HG02885 (cell line): ENCODE measurements at regions not wholly inside any gene's neighbourhood (a gene's known extent, or its start where the extent isn't known, plus 50 kb on each side); places are given as distances from the start of the nearest gene placed in this dataset.
"Not testable (repeated sequence)": the region's sequence is repeated elsewhere in the genome, so short reads cannot be mapped to it uniquely, and the experiment has no call there.

Source experiments
- ATAC-seq: cut with Tn5 transposase; IDR thresholded peaks from one replicate; pipeline ENCODE4 v1.9.1; 2021; ENCODE audit warnings: mild to moderate bottlenecking; ENCODE audit not compliant: unreplicated experiment, poor library complexity

DNA sequence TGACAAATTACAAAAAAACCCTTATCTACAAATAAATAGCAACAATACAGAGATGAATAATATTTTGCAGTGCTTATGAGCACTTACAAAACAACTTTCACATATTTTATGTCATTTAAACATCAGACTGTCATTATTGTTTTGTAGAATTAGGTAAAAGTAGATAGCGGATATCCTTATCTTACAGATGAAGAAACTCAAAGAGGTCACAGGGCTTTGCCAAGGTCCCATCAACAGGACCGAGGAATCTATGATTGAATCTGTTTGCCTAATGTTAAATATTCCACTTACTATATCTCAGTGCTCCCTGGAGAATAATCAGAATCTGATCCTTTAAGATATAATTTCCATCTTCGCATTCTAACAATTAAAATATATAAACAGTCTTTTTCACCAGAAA lies 119.0 kb downstream of the GASK1B start:
- ATAC-seq = no peak

DNA sequence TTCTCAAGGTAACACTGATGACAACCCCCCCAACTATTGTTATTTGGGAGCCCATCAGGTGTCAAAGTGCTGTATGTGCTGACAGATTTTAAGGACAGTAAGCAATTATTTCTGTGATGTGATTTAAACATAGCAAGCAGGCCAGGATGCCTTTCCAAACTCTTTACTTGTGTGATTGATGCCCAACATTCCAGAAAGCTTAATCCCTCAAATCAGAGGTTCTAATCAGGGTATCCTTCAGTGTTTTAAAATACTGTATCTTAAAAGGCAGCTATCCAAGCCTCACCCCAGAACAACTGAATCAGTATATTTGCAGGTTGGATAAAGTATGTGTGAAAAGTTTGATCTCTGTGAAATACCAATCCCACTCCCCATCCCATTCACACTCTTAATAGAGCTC lies 119.7 kb downstream of the GASK1B start:
- no peak for ATAC-seq

DNA sequence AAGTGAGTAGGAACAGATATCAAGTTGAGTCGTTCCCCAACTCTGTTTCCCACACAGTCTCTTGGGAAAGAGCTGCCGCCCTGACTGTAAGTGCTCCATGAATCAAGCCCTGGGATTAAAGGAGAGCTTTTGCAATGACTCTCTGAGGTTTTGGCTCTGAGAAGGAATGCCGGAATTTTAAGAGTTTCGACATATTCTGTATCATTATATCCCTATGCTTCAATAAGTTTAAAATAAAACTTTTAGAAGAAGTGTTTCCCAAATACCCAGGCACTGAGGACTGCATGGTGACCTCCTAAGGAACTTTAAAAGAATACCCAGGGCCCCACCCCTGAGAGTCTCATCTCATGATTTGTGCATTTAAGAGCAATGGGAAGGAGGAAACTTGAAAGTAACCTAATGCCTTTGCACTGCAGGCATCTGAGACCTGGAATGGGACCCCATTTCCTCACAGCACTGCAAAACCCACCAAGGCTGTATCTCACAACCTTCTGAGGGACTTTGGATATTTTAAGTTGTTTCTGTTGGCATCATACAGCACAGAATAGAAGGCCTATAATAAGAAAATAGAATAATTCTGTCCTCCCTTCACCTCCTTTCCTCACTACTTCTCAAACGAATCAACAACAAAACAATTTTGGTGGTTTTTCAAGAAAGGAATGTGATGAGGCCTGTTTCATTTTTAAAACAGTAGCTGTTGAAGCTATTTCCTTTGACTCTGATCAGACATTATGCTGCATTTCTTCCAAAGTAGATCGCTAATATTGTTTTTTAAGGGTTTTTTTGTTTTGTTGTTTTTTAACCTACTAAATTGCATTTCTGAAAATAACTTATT lies 121.2 kb downstream of the GASK1B start:
- no peak for ATAC-seq

DNA sequence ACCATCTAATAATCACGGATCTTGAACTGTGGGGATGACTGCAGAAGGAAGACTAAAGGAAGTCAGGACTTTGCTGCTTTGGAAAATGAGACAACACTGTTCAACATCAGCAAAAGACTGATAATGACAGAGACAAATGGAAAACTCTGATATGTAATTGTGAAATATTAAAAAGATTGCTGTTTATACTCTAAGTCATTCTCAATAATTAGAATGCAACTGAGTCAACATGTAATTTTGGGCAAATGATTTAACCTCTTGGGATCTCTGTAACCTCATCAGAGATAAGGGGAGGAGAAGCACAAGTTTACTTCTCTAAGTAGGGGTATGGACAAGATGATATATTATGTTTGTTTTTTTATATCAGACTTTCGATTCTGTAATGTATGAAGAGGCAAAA lies 121.9 kb downstream of the GASK1B start:
- no peak for ATAC-seq

DNA sequence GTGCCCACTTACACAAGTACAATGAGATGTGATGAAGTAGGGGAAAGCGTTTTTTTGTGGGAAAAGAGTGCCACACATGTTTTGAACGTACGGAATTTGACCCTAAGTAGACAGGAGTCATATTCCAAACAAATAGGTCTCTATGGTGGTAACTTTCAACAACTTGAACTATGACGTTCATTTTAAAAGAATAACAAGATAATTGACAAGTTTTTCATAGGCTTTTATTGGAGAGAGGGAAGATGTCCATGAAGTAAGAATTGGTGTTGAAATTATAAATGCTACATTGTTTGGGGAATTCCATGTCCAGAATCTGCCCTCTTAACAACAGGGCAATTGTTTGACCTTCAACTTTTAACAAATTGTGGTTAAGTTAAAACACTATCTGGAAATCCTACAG lies 126.5 kb downstream of the GASK1B start:
- no peak for ATAC-seq

DNA sequence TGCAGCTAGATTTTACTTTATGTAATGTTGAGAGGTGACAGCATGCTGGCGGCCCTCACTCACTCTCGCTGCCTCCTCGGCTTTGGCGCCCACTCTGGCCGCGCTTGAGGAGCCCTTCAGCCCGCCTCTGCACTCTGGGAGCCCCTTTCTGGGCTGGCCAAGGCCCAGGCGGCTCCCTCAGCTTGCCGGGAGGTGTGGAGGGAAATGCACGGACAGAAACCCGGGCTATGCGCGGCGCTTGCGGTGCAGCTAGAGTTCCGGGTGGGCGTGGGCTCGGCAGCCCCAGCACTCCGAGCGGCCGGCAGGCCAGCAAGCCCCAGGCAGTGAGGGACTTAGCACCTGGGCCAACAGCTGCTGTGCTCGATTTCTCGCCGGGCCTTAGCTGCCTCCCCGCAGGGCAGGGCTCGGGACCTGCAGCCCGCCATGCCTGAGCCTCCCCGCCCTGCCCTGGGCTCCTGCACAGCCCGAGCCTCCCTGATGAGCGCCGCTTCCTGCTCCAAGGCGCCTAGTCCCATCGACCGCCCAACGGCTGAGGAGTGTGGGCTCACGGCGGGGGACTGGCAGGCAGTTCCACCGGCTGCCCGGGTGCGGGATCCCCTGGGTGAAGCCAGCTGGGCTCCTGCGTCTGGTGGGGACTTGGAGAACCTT lies 128.7 kb downstream of the GASK1B start:
- no peak for ATAC-seq

DNA sequence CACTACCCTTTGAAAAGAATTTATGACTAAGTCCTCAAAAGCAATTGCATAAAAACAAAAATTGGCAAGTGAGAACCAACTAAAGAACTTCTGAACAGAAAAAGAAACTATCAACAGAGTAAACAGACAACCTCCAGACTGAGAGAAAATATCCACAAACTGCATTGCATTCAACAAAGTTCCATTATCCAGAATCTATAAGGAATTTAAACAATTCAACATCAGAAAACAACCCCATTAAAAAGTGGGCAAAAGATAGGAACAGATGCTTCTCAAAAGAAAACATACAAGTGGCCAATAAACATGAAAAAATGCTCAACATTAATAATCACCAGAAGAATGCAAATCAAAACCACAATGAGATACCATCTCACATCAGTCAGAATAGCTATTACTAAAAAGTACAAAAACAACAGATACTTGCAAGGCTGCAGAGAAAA lies 130.2 kb downstream of the GASK1B start:
- ATAC-seq = no peak

DNA sequence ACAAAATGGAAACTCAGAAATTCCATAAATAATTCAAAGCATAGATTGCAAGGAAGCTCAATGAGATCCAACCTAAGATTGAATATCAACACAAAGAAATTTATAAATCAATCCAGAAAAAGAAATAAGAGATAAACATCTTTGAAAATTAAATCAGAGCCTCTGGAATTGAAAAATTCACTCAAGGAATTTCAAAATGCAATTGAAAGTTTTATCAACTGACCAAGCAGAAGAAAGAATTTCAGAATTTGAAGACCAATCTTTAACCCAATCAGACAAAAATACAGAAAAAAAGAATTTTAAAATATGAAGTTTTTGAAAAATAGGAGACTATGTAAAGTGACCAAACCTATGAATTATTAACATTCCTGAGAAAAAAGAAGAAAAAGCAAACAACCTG lies 134.1 kb downstream of the GASK1B start:
- no peak for ATAC-seq

DNA sequence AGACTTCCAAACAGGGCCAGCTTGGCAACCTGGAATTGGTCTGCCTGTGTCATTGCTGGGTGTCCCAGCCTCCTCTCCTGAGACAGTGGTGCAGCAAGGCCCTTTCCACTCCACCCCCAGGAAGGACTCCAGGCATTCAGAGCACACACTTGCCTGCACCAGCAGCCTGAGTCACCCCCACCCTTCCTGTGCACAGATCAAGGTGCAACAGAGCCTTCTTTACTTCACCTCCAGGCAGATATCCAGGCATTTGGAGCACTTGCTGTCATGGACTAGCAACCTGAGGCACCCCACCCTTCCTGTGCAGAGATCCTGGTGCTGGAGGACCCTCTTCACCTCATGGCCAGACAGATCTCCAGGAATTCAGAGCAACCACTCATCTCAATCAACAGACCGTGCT lies 135.8 kb downstream of the GASK1B start:
- no peak for ATAC-seq

DNA sequence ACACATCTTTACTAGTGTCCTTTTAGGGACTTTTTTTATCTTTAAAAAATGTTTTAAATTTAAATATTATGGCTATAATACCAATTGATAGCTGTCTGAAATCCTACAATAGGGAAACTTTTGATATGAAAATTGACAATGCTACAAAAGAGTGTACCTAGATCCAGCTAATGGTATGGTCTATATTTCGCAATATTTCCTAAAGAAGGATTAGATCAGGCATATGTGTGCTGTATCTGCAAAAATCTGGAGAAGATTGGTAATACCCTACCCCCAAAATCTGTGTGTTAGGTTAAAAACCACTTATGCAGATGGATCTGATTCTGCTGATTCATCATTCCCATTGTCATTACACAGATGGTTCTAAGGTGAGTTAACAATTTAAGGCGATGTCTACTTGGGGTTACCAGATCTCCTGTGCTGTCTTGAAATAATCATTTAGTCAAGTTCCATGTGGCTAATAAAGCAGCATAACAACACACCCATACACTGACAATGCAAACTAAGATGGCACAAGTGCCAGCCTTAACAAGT lies 137.1 kb downstream of the GASK1B start:
- ATAC-seq = no peak

DNA sequence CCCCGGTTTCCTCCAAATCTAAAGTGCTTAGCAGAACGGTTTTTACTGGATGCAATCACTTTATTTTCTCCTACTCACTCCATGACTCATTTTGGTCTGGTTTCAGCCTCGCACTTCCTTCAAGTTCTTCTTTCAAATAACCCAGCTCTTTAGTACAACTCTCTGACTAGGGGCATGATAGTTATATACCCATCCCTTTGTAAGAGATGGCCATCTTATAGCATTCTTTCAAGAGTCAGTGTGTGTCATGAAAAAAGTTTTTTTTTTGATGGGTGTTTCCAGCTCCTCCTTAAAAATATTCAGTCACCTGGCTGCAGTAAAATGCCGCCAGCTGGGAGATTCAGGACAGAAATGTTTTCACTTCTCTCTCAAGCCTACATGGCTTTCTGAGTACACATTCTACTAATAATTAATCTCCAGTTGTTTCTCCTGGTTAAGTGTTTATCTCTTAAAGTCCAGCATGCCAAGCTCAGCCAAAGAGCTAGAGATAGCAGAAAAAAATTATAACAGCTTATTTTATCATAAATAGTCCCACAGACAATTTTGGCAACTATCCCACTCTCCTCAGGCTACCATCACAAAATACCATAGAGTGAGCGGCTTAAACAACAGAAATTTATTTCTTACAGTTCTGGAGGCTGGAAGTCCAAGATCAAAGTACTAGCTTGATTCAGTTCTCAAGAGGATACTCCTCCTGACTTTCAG lies 139.3 kb downstream of the GASK1B start:
- no peak for ATAC-seq

DNA sequence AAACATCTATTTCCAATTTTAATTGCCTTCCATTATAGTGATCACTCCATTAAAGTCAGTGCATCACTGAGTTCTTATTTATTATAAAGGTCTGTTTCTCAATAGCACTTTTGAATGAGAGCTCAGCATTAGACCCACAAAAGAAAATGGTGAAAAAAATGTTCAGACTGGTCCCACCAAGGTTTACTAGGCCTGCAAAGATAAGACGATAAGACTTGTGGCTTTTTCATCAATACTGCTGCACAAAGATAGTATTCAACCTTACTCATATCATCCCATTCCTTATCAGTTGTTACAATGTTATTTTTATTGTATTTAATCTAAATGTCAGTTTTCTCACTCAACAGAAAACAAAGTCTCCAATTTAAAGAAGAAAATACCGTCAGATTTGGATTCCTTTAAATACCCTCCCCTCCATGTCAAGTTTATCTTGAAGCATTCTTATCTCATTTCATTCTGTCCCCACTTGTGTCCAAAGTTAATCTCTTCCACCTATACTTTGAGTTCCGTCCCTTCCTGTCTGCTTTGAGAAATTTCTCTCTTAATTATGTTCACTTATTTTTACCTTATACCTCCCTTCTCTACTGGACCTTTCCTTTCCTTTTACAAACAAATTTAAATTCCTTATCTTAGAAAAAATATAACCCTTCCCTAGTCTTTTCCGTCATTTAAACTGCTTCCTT lies 140.0 kb downstream of the GASK1B start:
- no peak for ATAC-seq

DNA sequence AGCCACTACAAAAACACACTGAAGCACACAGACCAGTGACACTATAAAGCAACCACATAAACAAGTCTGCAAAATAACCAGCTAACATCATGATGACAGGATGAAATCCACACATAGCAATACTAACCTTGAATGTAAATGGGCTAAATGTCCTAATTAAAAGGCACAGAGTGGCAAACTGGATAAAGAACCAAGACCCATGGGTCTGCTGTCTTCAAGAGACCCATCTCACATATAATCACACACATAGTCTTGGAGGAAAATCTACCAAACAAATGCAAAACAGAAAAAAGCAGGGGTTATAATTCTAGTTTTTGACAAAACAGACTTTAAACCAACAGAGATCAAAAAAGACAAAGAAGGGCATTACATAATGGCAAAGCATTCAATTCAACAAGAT lies 144.4 kb downstream of the GASK1B start:
- not testable (repeated sequence) for ATAC-seq

DNA sequence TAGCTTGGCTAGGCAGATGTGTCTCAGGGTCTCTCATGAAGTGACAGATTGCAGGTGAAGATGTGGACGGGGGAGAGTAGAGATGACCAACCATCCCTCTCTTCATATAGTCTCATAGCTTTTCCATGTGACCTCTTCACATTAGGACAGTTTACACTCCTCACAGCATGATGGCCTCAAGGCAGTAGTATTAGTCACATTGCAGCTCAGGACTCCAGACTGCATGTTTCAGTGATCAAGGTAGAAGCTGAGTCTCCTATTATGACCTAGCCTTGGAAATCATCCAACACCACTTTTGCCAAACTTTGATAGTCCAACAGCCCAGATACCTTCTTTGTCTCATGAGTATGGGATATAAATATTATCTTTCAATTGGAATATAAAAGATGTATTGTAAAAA lies 147.7 kb downstream of the GASK1B start:
- no peak for ATAC-seq

DNA sequence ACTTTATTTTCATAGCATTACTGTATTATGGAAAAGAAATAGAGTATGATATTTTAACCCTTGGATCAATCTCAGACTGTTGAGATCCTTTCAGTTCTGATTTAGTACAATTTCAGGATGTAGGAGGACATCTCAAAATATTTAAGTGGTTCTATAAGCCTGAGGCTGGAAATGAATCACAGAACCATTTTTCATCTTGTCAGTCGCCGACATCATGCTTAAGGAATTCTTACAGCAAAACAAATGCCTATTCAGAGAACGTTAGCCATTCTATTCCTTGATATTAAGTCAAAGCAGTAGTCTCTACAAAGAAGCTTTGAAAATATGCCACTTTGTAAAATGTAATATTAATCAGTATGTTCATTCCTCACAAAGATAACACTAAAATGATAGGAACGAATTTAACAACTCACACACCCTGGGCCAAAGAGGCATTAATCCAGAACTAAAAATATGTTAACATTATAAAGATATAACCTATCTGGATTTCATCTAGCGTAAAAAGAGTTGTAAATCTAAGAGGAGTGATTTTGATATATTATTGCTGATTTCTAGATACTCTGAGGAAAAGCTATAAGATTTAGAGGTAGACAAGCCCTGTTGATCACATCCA lies 152.0 kb downstream of the GASK1B start:
- ATAC-seq = no peak

DNA sequence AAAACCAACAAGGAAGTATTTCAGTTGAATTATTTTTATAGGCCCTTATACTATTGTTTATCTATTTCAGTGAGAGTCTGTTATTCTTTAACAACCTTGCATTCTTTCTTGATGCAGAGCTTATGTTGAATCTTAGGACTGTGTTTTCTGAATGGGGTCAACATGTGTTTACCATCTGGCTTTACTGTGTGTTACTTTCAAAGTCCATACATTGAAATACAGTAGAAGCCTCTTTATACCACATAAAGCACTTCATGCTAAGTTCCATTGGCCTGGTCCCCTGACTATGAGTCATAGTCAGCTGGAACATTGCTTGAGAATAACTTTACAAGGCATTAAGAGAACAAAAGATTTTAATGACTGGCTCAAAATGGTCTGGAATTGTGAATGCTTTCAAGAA lies 152.6 kb downstream of the GASK1B start:
- ATAC-seq = no peak

DNA sequence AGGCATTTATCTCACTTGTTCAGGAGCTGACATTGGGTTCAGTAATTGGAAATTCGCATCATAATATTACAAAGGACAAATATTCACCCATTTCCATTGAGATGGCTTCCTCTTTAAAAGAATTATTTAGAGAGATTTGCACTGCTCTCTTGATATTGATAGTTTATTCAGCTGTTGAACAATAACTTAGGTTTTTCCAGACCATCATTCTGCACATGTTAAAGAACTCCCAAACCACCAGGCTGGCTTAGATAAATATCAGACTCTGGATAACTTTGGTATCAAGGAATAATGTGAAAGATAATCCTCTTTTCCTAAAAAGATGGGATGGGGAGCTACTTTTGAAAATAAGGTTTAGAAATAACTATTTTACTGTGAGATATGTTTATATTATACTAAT lies 154.0 kb downstream of the GASK1B start:
- no peak for ATAC-seq

DNA sequence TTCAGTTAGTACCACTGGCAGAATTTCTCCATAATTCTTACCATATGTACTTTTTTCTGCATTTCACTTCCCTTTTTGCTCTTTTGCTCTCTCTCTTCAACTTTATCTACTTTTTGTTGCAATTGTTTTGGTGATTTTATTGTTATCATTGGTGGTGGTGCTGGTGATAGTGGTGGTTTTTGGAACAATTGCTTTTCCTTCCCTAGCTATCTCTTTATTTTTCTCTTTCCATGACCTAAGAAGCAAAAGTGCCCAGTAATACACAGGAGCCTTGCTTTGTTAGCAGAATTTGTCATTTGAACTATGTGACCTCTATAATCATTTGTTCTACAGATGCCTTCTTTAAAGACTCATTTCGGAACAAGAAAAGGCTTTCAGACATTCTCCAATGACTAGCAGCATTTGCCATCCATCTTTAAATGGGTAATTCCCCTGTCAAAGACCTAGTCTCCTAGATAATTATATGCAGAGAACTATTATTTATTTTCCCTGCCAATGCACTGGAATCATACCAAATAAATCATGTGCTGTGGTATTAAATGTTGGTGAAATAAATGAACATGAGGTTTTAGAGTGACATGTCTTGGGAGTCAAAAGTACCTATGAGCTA lies 154.5 kb downstream of the GASK1B start:
- ATAC-seq = no peak

DNA sequence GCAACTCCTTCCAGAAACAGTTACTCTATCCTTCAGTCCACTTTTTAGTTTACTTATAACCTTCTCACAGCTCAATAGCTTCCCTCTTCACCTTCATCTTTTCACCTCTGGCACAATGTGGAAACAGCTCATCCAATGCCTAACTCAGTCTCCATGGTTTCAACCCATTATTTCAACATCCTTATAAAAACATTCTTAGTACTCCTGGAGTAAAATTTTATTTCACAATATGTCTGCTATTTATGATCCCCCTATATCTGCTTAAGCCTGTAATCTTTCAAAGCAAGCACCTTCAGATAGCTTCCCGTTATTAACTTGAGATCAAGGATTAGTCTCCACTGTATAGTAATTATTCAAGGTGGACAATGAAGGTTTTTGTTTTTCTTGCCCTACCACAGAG lies 156.3 kb downstream of the GASK1B start:
- ATAC-seq = no peak

DNA sequence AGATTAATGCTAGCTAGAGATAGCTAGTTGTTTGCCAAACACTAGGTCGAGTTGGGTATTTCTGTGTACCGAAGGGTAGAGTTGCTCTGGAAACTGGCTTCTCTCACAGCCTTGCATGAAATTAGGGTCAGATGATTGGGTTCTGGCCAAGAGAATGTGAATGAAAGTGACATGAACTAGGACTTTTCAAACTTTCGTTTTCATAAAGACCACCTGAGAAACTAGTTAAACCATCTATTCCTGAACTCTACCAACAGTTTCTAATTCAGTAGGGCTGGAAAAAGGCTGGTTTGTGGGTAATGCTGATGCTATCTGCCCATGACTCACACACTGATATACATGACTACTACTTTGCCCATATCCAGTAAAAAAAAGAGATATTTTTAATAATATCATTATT lies 157.6 kb downstream of the GASK1B start:
- no peak for ATAC-seq
